Sciatic nerve (tissue), 2 donors: ENCODE measurements at regions not wholly inside any gene's neighbourhood (a gene's known extent, or its start where the extent isn't known, plus 50 kb on each side); places are given as distances from the start of the nearest gene placed in this dataset.
A peak's percentile ranks its signal among the peaks of the same experiment; 100 is the strongest.

Experiments
- ATAC-seq: fragments of 200-7000 bp; cut with Tn5 transposase; one replicate; pipeline ENCODE4 v1.9.1; 2020; ENCODE audit warnings: mild to moderate bottlenecking, moderate library complexity
- DNase-seq: peaks from one replicate; pipeline ENCODE4 v3.0.0-alpha.2; 2020; ENCODE audit warnings: low spot score
- intact Hi-C: fragments of 100-400 bp; cut with DNase I; formaldehyde crosslinking; loops from one replicate; pipeline ENCODE4 v1.14.2; 2022
- donor health status: DM: no; HTN: no; CAD: no.
- donor health status: DM: no; HTN: no; CAD: no.

DNA sequence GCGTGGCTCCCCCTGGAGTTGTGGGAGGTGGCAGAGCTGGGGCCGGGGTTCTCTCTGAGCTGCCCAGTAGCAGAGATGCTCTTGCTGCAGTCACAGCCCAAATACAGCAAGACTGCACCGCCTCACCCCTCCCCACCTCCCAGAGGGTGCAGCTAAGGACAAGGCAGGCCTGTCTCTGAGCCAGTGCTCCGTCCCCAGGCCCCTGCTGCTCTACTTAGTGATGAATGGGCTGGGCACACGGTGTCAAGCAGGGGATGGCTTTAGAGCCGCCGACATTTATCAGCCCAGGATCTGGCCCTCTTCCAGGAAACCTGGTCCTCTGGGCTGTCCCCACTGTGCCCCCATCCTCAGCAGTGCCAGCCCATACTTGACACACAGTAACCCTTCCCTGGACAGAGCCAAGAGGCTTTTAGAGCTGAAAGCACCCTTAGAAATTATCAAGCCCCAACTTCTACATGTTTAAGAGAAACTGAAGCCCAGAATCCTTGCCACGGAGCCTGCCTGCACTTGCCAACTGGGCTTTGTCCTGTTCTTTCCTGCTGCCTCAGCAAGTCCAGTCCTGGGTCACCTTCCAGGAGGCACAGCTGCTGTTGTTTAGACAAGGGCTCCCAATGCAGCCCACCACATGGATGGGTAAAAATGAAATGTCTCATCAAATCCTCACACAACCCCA, 137.1 kb upstream of the UNC5B start:
- intact Hi-C loops, result no loop called here
- DNase-seq (peak; percentile 36), ATAC-seq (no peak)

DNA sequence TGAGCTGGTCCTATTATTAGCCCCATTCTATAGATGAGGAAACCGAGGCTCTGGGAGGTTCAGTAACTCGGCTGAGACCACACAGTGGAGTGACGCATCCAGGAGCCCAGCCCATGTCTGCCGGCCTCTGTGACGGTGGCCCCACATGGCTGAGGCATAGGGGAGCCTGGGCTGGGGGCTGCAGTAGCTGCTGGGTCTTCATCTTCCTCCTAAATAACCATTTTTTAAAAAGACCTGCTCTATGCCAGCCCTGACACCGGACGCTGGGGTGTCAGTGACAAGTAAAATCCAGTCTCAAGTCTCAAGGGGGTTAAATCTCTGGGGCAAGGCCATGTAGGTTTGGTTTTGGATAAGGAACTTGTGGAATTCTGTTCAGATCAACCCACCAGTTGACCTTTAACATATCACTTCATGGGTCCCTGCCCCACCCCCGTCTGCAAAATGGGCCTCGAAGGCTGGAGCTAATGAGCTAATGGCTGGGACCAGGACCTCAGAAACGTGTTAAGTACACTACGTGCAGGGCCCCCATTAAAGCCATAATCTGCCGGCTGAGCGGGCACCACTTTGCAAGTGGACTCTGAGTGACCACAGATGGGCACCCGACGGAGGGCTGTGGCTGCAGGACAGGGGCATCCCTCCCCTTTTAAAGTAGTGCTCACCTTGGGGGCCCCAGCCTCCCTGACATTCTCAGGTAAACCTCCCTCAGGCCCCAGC, 136.5 kb upstream of the UNC5B start:
- peak; percentile 36 for DNase-seq
- intact Hi-C loops, result no loop called here

DNA sequence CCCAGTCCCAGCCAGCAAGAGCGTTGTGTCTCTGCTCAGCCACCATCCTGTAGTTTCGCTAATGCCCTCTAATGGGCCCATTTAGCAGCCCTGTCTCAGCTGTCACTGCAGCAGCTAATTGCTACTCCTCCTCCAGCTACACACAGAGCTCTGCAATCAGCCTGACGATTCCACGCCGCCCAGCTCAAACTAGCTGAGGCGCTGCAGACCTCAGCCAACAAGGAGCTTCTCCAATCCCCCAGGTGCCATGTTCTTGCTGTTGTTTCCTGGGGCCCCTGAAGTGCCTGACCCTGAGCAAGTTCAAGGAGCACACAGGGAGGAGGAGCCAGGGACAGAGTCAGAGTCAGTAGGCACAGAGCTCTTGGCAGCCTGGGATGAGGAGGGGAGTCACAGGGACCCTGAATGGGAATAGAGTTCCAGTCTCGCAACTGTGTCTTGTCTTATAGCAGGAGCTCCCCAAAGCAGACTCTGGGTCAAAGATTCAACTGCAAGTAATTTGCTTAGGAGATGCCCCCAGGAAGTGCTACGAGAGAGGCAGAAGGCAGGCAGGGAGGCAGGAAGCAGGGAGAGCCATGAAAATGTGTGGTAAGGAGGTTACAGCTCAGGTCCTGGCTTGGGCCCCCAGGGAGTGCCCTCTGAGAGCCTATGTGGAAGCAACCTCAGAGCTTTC, 135.8 kb upstream of the UNC5B start:
- intact Hi-C loops, result no loop called here
- no peak for DNase-seq
- ATAC-seq, result no peak

More for the DNA sequence above, 136.5 kb upstream of the UNC5B start:
- ATAC-seq, result no peak

DNA sequence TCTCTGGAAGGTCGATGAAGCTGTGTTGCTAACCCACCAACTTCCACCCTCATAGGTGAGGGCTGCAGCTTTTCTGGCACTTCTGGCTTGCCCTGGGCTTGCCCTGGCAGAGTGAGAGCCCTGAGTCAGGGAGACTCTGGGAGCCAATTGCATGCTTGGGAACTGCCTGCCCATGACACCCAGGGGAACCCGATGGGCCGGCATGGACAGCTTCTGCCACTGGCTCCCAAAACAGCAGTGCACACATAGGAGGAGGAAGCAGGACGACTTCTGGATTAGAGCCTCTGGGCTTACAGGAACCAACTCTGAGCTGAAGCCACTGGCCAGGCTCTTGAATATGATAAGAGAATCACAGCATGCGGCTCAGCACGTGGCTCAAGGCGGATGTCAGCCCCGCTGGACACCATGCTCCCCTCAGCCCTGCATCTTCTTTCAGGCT, 135.2 kb upstream of the UNC5B start:
- DNase-seq, result peak; percentile 37
- intact Hi-C loops, result no loop called here
- no peak for ATAC-seq

DNA sequence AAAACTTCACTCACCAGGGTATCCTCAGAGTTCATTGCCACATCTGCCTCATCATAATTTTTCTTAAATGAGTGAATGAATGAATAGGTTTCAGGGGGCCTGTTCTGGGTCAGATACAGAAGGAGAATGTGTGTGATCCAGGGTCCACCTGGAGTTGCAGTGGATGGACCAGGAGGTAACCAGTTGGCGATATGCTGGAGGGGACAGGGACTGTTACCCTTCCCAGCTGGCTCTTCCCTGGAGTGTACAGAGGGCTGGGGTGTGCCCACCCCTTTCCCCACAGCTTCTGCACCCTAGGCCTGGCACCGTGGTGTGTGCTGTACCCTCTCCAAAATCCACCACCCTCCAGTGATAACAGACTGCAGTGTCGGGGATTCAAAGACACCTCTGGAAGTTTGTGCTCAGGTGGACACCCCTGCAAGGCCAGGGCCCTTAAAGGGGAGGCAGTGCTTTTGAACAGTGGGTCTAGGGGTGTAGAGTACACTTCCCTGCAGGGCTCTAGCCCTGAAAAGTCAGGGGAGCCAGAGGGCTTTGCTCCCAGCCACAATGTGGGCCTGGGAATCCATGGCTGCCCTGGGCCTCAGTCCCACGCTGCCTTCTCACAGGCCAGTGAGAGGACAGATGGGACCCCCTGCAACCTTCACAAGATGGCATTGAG, 134.4 kb upstream of the UNC5B start:
- intact Hi-C loops, result no loop called here
- peak; percentile 26 for DNase-seq

DNA sequence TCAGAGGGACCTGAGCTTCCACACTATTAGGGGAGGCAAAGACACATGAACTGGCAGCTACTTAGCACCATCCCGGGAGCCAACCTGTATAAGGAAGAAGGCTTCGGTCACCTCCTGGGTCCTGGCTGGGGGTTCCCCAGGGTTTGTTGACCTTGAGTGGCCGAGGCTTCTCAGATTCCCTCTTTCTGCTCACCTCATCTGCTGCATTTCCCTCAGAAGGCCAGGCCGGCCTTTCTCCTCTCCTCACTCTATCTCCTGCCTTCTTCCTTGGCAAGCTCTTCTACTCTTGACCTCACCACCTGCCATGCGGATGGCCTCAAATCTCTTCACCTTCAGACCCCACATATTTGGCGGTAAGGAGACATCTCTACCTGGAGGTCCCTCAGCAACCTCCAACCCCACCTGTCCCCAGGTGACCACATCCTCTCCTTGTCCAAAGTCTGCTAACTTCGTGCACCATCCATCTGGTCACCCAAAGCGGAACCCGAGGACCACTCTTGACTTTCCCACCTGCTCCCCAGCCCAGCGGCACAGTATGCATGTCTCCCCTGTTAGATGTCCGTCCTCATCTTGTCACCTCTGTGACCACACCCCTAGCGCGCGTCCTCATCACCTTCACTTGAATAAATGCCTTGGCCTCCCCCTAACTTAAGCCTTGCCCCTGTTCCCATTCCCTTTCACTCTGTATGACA, 133.8 kb upstream of the UNC5B start:
- DNase-seq (peak; percentile 36), ATAC-seq (no peak)
- intact Hi-C loops, result no loop called here

More for the DNA sequence above, 134.4 kb upstream of the UNC5B start:
- ATAC-seq, result no peak

DNA sequence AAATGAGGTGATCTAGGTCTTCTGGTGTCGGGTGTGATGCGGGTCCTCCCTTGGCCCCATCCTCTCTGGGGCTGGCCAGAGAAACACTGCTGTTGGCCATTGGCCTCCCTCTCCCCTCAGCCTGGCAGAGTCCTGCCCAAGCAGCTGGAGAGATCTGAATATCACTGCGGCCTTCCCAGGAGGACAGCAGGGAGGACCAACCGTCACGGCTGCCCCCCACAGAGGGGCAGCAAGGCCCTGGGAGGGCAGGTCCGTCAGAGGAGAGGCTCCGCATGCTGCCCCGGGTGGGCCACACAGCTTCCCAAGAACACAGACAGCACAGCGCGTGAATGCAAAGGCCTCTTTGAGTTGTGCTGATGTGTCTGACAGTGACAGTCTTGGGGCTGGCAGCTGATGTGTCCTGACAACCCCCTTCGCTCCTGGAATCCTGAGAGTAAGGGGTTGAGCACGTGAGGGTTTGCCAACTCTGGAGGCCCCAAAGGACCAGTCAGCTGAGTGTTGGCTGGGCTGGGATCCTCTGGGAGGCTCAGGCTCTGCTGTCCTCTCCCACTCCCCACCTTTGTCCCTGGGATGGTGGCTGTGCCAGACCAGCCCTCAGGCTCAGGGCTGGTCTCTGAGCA, 132.5 kb upstream of the UNC5B start:
- intact Hi-C loops, result no loop called here
- ATAC-seq, result no peak
- DNase-seq, result peak; percentile 28

DNA sequence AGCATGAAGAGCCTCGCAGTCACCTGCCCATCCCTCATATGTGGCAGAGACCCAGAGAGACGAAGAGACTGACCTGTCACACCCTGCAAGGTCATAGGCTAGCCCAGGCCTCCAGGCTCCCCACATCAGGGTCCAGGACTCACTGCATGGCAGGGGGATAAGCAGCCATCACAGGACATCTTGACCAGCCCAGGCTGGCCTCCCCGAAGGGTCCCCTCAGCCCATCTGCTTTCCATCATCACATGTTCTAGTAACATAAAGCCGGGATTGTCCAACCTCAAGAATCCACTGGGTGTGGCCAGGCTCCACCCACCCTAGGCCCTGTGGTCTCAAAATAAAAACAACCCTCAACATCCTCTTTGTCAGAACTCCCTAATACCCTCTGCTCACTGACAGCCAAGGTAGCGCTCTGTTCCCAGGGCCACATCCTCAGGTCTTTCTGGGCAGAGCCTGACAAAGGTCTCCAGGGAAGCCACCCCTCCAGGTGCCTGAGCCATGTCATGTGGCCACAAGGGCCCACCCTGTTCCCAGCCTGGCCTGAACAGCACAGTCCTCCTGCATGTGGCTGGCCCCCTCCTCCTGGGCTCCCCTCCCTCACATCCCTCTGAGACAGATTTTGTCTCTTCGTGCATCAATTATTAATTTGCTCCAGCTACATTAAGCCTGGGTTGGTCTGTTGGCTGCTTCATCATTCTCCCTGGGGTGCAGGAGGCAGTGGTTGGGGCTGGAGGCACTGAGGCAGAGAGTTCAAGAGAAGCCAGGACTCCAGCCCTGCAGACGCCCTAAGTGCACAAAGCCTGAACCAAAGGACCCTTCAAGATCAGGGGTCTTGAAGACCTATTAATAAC, 131.8 kb upstream of the UNC5B start:
- intact Hi-C loops, result no loop called here
- ATAC-seq, result no peak
- DNase-seq, result peak; percentile 37

DNA sequence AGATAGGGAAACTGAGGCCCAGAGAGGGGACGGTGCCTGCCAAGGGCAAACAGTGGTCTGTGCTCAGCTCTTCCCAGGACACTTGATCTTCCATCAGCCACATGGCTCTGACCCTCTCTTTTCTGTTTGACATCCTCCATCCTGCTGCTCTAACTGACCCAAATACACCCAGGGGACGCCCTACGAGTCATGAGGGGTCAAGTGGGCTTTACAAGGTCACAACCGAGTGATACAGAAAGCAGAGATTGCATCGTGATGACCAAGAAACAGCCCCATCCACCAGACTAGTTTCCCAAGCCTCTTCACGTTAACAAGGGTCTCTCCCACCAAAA, 131.2 kb upstream of the UNC5B start:
- intact Hi-C loops, result no loop called here
- DNase-seq, result peak; percentile 14

DNA sequence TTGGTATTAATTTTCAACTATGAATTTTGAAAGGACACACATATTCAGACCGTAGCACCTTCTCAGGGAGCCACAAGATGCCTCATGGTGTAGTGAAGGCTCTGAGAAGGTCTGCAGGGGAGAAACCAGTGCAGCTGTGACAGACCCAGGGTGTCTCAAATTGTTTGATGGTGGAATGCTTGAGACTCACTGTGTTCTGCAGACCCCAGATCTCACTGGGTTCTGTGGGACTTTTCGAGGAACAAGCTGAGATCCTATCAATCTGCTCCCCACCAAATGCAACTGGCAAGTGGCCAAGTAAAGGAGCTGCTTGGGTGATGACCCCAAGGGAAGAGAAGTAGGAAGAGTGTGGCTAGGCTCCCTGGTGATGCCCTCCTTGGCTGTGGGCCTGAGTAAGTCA, 130.5 kb upstream of the UNC5B start:
- DNase-seq (peak; percentile 15), ATAC-seq (no peak)
- intact Hi-C loops, result no loop called here

More for the DNA sequence above, 131.2 kb upstream of the UNC5B start:
- no peak for ATAC-seq

DNA sequence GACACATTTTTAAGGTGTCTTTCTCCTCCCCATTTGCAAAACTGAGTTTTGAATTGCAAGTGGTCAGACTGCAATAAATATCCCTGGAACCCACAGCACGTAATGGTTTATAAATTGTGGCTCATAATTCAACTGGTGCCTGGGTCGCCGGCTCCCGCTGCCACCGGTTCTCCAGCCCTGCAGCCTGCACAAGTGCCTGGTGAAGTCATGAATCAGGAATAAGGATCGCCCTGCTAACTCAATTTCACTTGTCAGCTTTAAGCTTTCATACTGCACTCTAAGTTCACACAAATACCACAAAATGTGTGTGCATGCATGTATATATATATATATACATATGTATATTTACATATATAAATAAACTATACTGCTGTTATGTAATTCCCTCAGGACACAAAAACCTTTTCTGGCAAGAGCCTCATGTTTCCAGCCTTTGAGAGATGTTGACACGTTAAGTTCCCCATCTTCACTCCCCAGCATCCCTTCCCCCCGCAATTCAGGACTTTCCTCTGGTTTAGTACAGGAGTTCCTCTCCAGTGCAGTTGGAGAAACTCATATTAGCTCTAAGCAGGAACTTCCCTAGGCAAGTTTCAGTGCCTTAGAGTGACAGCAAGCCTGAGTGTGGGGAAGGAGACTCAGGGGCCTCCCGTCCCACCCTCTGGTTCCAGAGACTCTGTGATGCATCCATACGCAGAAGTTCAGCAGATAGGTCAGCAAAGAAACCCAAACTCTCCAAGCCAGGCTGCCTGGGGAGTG, 129.2 kb upstream of the UNC5B start:
- DNase-seq (peak; percentile 19), ATAC-seq (no peak)
- intact Hi-C loops, result no loop called here

DNA sequence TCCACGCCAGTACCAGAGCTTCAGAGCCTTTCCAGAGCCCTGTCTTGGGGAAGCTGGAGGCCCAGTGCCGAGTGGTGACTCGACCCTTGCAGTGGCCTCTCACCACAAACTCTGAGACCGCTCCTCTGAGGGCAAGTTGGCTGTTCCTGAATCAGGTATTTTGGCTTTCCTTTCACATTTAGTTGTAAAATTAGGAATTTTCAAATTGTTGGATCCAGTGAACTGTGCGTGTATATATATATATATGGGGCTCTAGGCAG, 128.7 kb upstream of the UNC5B start:
- DNase-seq (peak; percentile 36), ATAC-seq (no peak)
- intact Hi-C loops, result no loop called here

DNA sequence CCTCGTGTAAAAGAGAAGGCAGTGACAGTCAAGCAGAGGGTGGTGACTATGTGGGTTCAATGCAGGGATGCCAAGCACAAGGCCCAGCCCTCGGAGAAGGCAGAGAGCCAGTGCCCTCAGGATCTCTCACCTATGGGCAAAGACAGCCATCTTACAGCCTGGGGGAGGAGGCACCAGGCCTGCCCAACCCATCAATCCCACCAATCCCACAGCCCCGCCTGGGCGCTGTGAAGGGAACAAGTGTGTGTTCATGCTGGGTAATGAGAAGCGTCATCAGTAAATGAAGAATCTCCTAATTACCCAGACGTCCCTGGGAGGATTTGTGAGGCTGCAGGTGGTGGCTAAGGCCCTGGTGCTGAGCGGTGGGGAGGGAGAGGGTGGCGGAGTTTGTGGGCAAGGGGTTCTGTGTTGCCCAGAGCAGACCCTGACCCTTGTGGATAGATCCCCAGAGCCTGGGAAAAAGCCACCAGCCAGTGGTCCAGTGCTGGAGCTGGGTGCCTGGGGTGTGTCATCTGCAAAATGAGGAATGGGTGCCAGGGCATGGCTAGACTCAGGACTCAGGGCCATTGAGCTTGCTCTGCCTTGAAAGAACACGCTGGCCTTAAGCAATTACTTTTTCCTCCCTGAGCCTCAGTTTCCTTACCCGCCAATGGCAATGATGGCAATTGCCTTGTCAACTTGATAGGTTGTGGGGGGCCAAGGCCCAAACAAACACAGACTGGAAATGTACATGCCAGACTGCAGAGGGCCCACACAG, 128.1 kb upstream of the UNC5B start:
- ATAC-seq (no peak), DNase-seq (peak; percentile 40)
- intact Hi-C loops, result no loop called here

DNA sequence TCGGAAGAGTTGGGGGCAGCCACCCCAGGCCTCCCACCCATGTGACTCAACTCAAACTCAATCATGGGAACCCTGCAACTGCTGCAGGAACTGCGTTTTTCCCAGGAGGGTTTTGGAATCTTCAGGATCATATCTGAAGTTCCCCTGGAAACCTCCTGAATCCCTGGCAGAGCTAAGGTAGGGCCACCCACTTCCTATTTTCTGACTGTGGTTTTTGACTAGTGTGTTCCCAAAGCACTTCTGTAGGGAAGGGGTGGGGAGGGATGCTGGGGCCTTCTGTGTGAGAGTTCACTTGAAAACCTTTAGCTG, 127.6 kb upstream of the UNC5B start:
- peak; percentile 9 for DNase-seq
- intact Hi-C loops, result no loop called here

DNA sequence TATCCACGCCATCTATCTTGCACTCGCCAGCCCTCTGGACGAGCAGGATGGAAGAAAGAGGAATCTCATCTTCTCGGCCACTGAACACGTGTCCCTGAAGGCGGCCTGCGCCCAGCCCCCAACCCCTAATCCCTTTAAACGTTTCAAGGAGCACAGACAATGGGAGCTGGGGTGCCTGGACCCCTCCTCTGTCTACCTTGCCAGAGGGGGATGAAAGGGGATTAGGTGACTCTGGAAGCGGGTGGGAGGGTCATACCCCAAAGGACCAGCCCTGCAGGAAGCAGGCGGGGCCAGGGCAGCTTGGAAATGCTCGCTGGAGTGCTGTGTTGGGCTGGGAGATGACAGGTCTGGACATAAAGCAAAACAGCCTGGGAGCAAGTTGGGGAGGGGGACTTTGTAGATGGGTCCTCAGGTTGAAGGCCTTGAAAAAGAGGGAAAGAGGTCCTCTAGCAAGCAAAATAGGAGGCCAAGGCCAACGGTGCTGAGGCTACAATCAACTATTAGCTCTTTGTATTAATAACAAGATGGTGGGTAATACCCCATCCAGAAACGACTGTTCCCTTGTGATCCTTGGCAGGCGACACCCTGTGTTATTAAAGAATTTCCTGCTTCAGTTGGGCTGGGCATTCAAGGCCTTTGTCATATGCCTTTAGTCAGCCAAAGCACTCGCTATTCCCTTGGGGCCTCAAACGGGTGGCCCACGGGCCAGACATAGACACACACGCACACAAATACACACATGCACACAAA, 126.5 kb upstream of the UNC5B start:
- ATAC-seq, result no peak
- peak; percentile 15 for DNase-seq
- intact Hi-C loops, result no loop called here

More for the DNA sequence above, 127.6 kb upstream of the UNC5B start:
- ATAC-seq, result no peak

DNA sequence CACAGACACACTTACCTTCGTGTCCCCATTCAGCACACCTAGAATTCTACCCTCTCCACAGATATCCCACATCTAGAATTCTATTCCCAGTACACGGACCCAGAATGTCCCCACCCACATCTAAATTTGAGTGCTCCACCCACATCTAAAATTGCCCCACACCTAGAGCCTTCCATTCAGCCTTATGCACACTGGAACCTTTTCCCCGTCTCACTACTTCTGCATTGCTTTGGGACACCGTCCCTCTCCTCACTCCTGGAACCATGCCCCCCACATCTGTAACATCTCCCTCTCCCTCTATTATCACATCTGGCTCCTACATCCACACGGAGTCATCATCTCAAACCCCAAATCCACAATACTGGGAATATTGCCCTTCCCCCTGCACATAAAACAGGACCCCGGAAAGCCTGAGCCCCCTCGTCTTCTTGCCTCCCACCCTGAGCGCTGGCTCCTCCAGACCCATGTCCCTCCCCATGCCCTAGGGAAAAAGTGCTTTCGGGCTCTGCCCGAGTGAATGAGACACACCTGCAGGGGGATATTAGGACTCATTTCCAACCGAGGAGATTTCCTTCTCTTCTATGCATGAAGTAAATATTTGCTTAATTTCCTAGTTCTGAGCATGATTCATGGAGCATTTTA, 125.8 kb upstream of the UNC5B start:
- intact Hi-C loops, result no loop called here
- ATAC-seq (no peak), DNase-seq (no peak)
